ENCODE measurements at regions not wholly inside any gene's neighbourhood (a gene's known extent, or its start where the extent isn't known, plus 50 kb on each side); places are given as distances from the start of the nearest gene placed in this dataset.

DNA sequence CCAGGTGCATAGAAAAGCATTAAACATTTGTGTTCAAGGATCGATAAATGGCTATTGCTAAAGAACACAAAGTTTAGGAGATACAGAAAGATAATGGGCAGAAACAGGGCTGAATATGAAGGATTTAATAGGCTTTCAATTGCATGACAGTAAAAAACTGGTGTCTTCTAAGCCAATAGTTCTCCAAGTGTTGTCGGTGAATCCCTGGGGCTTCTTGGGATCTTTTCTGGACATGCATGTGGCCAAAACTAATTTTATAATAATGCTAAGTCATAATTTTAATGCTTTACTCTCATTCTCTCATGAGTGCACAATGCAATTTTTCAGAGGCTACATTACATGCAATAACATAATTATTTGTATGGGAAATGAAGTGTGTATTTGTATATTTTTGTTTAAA, 521.1 kb upstream of the ANKRD30A start:
- TF ChIP-seq TAF1 (IDR thresholded peaks at IDR 0.05; ENCODE audit: borderline replicate concordance, low read depth, low read length) (no peak), NBN (IDR thresholded peaks at IDR 0.05) (no peak), NFYB (IDR thresholded peaks at IDR 0.05; ENCODE audit: insufficient read depth, low read depth, low read length) (no peak), POLR2AphosphoS5 (IDR thresholded peaks at IDR 0.05; ENCODE audit: low read length) (no peak), EP300 (IDR thresholded peaks at IDR 0.05; ENCODE audit: borderline replicate concordance in 1 of 2, control insufficient read depth in 1 of 2, low read depth in 2 of 2, low read length in 2 of 2) (no peak), SUPT20H (IDR thresholded peaks at IDR 0.05; ENCODE audit: borderline replicate concordance, control insufficient read depth, low read depth, low read length) (no peak)
- TF ChIP-seq, protein P1, sequence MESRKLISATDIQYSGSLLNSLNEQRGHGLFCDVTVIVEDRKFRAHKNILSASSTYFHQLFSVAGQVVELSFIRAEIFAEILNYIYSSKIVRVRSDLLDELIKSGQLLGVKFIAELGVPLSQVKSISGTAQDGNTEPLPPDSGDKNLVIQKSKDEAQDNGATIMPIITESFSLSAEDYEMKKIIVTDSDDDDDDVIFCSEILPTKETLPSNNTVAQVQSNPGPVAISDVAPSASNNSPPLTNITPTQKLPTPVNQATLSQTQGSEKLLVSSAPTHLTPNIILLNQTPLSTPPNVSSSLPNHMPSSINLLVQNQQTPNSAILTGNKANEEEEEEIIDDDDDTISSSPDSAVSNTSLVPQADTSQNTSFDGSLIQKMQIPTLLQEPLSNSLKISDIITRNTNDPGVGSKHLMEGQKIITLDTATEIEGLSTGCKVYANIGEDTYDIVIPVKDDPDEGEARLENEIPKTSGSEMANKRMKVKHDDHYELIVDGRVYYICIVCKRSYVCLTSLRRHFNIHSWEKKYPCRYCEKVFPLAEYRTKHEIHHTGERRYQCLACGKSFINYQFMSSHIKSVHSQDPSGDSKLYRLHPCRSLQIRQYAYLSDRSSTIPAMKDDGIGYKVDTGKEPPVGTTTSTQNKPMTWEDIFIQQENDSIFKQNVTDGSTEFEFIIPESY (IDR thresholded peaks at IDR 0.05) = no peak
- TF ChIP-seq, protein P2, sequence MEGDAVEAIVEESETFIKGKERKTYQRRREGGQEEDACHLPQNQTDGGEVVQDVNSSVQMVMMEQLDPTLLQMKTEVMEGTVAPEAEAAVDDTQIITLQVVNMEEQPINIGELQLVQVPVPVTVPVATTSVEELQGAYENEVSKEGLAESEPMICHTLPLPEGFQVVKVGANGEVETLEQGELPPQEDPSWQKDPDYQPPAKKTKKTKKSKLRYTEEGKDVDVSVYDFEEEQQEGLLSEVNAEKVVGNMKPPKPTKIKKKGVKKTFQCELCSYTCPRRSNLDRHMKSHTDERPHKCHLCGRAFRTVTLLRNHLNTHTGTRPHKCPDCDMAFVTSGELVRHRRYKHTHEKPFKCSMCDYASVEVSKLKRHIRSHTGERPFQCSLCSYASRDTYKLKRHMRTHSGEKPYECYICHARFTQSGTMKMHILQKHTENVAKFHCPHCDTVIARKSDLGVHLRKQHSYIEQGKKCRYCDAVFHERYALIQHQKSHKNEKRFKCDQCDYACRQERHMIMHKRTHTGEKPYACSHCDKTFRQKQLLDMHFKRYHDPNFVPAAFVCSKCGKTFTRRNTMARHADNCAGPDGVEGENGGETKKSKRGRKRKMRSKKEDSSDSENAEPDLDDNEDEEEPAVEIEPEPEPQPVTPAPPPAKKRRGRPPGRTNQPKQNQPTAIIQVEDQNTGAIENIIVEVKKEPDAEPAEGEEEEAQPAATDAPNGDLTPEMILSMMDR (IDR thresholded peaks at IDR 0.05 in 2 of 3, conservative IDR thresholded peaks at IDR 0.05 in 1 of 3; ENCODE audit: control insufficient read depth in 2 of 3, extremely low read depth in 1 of 3, insufficient read depth in 1 of 3, low read depth in 3 of 3, low read length in 3 of 3) = no peak
